ENCODE measurements at regions not wholly inside any gene's neighbourhood (a gene's known extent, or its start where the extent isn't known, plus 50 kb on each side); places are given as distances from the start of the nearest gene placed in this dataset.

GRCh38 chr12:67147030-67147429 is 122.1 kb upstream of the CAND1 start:
- DNase-seq (no peak), ATAC-seq (ENCODE audit: poor library complexity) (no peak)
- Mint-ChIP-seq H3K4me1 (ENCODE audit: low read depth) (no peaks in the 10 kb centered on the region), H3K27ac (no peak overlapping the region), H3K27me3 (no peaks in the 10 kb centered on the region), H3K36me3 (ENCODE audit: low read depth) (no peaks in the 10 kb centered on the region), H3K9me3 (no peaks in the 10 kb centered on the region), H3K4me3 (no peak overlapping the region)
- intact Hi-C loops (cut with DNase I, micrococcal nuclease): no loop called here
- no peaks in the 10 kb centered on the region for H3K36me3 ChIP-seq (ENCODE audit: insufficient read depth, low read length)
- ChIA-PET CTCF (no interaction called here), POLR2A (no interaction called here)
- no peak overlapping the region for H3K4me3 ChIP-seq (ENCODE audit: low read length)
- no peak overlapping the region for H3K27ac ChIP-seq (ENCODE audit: low read depth in 1 of 2, low read length in 2 of 2)
- no peaks in the 10 kb centered on the region for H3K9me3 ChIP-seq (ENCODE audit: control insufficient read depth in 1 of 2, insufficient read depth in 1 of 2, low read length in 2 of 2)
- no peaks in the 10 kb centered on the region for H3K4me1 ChIP-seq (ENCODE audit: insufficient read depth, low read length)
- no peaks in the 10 kb centered on the region for H3K27me3 ChIP-seq (ENCODE audit: control insufficient read depth in 1 of 2, insufficient read depth in 2 of 2, low read length in 2 of 2)
- no peak for TF ChIP-seq CTCF (IDR thresholded peaks at IDR 0.05)

GRCh38 chr12:67147447-67147846 is 121.7 kb upstream of the CAND1 start:
- no peaks in the 10 kb centered on the region for H3K4me1 Mint-ChIP-seq (ENCODE audit: low read depth)
- Histone ChIP-seq H3K4me3 (ENCODE audit: low read length) (no peak overlapping the region), H3K27me3 (ENCODE audit: control insufficient read depth in 1 of 2, insufficient read depth in 2 of 2, low read length in 2 of 2) (no peaks in the 10 kb centered on the region), H3K9me3 (ENCODE audit: control insufficient read depth in 1 of 2, insufficient read depth in 1 of 2, low read length in 2 of 2) (no peaks in the 10 kb centered on the region), H3K36me3 (ENCODE audit: insufficient read depth, low read length) (no peaks in the 10 kb centered on the region), H3K4me1 (ENCODE audit: insufficient read depth, low read length) (no peaks in the 10 kb centered on the region), H3K27ac (ENCODE audit: low read depth in 1 of 2, low read length in 2 of 2) (no peak overlapping the region)
- CTCF ChIA-PET: no interaction called here
- POLR2A ChIA-PET: no interaction called here
- H3K36me3 Mint-ChIP-seq (ENCODE audit: low read depth): no peaks in the 10 kb centered on the region
- TF ChIP-seq CTCF (IDR thresholded peaks at IDR 0.05): no peak
- H3K9me3 Mint-ChIP-seq: no peaks in the 10 kb centered on the region
- intact Hi-C loops (cut with DNase I, micrococcal nuclease): no loop called here
- ATAC-seq (ENCODE audit: poor library complexity): no peak
- H3K27me3 Mint-ChIP-seq: no peaks in the 10 kb centered on the region
- H3K4me3 Mint-ChIP-seq: no peak overlapping the region
- no peak for DNase-seq
- H3K27ac Mint-ChIP-seq: no peak overlapping the region

GRCh38 chr12:67148265-67148664 is 120.9 kb upstream of the CAND1 start:
- Mint-ChIP-seq H3K36me3 (ENCODE audit: low read depth) (no peaks in the 10 kb centered on the region), H3K27ac (no peak overlapping the region), H3K9me3 (no peaks in the 10 kb centered on the region), H3K4me3 (no peak overlapping the region), H3K27me3 (no peaks in the 10 kb centered on the region), H3K4me1 (ENCODE audit: low read depth) (no peaks in the 10 kb centered on the region)
- Histone ChIP-seq H3K36me3 (ENCODE audit: insufficient read depth, low read length) (no peaks in the 10 kb centered on the region), H3K4me1 (ENCODE audit: insufficient read depth, low read length) (no peaks in the 10 kb centered on the region), H3K27me3 (ENCODE audit: control insufficient read depth in 1 of 2, insufficient read depth in 2 of 2, low read length in 2 of 2) (no peaks in the 10 kb centered on the region), H3K9me3 (ENCODE audit: control insufficient read depth in 1 of 2, insufficient read depth in 1 of 2, low read length in 2 of 2) (no peaks in the 10 kb centered on the region), H3K4me3 (ENCODE audit: low read length) (no peak overlapping the region), H3K27ac (ENCODE audit: low read depth in 1 of 2, low read length in 2 of 2) (no peak overlapping the region)
- no peak for TF ChIP-seq CTCF (IDR thresholded peaks at IDR 0.05)
- intact Hi-C loops (cut with DNase I, micrococcal nuclease): no loop called here
- ChIA-PET POLR2A (no interaction called here), CTCF (interaction anchor here (1.3 kb wide), 1 partner anchor 13 kb away, joined by 3 read pairs; no protein-coding TSS in a partner anchor)
- no peak for DNase-seq
- ATAC-seq (ENCODE audit: poor library complexity): no peak
